ENCODE measurements at regions not wholly inside any gene's neighbourhood (a gene's known extent, or its start where the extent isn't known, plus 50 kb on each side); places are given as distances from the start of the nearest gene placed in this dataset.

GRCh38 chr10:106396192-106396591 lies 768.3 kb downstream of the SORCS1 start:
- H3K36me3 ChIP-seq (replicated peaks; ENCODE audit: low read depth, low read length), result no peaks in the 10 kb centered on the region
- TF ChIP-seq EZH2phosphoT487 (IDR thresholded peaks at IDR 0.05; ENCODE audit: low read depth) (no peak), CTCF (IDR thresholded peaks at IDR 0.05; ENCODE audit: low read depth, low read length) (no peak)
- H3K27me3 ChIP-seq (ENCODE audit: low read depth, low read length), result no peaks in the 10 kb centered on the region
- no peak overlapping the region for H2AFZ ChIP-seq (ENCODE audit: low read depth, low read length)
- no peak overlapping the region for H3K27ac ChIP-seq (ENCODE audit: low read length)
- H3K4me1 ChIP-seq (ENCODE audit: low read length), result no peaks in the 10 kb centered on the region
- no peaks in the 10 kb centered on the region for H4K20me1 ChIP-seq (ENCODE audit: insufficient read depth, low read length)
- no peak overlapping the region for H3K9ac ChIP-seq (ENCODE audit: low read length)
- H3K79me2 ChIP-seq (ENCODE audit: low read length), result no peaks in the 10 kb centered on the region
- H3K4me3 ChIP-seq (ENCODE audit: low read length), result no peak overlapping the region
- H3K4me2 ChIP-seq (ENCODE audit: low read length), result no peak overlapping the region
- no peaks in the 10 kb centered on the region for H3K9me3 ChIP-seq (ENCODE audit: insufficient read depth, low read length)

GRCh38 chr10:106395041-106395749 lies 769.3 kb downstream of the SORCS1 start:
- no peaks in the 10 kb centered on the region for H3K79me2 ChIP-seq (ENCODE audit: low read length)
- no peak overlapping the region for H3K9ac ChIP-seq (ENCODE audit: low read length)
- TF ChIP-seq EZH2phosphoT487 (IDR thresholded peaks at IDR 0.05; ENCODE audit: low read depth) (no peak), CTCF (IDR thresholded peaks at IDR 0.05; ENCODE audit: low read depth, low read length) (no peak)
- no peaks in the 10 kb centered on the region for H4K20me1 ChIP-seq (ENCODE audit: insufficient read depth, low read length)
- H3K4me3 ChIP-seq (ENCODE audit: low read length), result no peak overlapping the region
- no peaks in the 10 kb centered on the region for H3K4me1 ChIP-seq (ENCODE audit: low read length)
- H3K27ac ChIP-seq (ENCODE audit: low read length), result no peak overlapping the region
- no peaks in the 10 kb centered on the region for H3K27me3 ChIP-seq (ENCODE audit: low read depth, low read length)
- H3K9me3 ChIP-seq (ENCODE audit: insufficient read depth, low read length), result no peaks in the 10 kb centered on the region
- H3K36me3 ChIP-seq (replicated peaks; ENCODE audit: low read depth, low read length), result no peaks in the 10 kb centered on the region
- H2AFZ ChIP-seq (ENCODE audit: low read depth, low read length), result no peak overlapping the region
- no peak overlapping the region for H3K4me2 ChIP-seq (ENCODE audit: low read length)

GRCh38 chr10:106392778-106393177 lies 771.7 kb downstream of the SORCS1 start:
- TF ChIP-seq EZH2phosphoT487 (IDR thresholded peaks at IDR 0.05; ENCODE audit: low read depth), result no peak
- TF ChIP-seq CTCF (IDR thresholded peaks at IDR 0.05; ENCODE audit: low read depth, low read length), result no peak
- Histone ChIP-seq H3K9me3 (ENCODE audit: insufficient read depth, low read length) (no peaks in the 10 kb centered on the region), H3K27me3 (ENCODE audit: low read depth, low read length) (no peaks in the 10 kb centered on the region), H3K4me3 (ENCODE audit: low read length) (no peak overlapping the region), H3K27ac (ENCODE audit: low read length) (no peak overlapping the region), H3K36me3 (replicated peaks; ENCODE audit: low read depth, low read length) (no peaks in the 10 kb centered on the region), H3K9ac (ENCODE audit: low read length) (no peak overlapping the region), H4K20me1 (ENCODE audit: insufficient read depth, low read length) (no peaks in the 10 kb centered on the region), H3K4me1 (ENCODE audit: low read length) (no peaks in the 10 kb centered on the region), H3K79me2 (ENCODE audit: low read length) (no peaks in the 10 kb centered on the region), H2AFZ (ENCODE audit: low read depth, low read length) (no peak overlapping the region), H3K4me2 (ENCODE audit: low read length) (no peak overlapping the region)

GRCh38 chr10:106387063-106387462 lies 777.4 kb downstream of the SORCS1 start:
- H3K9ac ChIP-seq (ENCODE audit: low read length), result no peak overlapping the region
- no peak overlapping the region for H3K27ac ChIP-seq (ENCODE audit: low read length)
- no peaks in the 10 kb centered on the region for H3K79me2 ChIP-seq (ENCODE audit: low read length)
- no peaks in the 10 kb centered on the region for H3K36me3 ChIP-seq (replicated peaks; ENCODE audit: low read depth, low read length)
- no peak overlapping the region for H3K4me2 ChIP-seq (ENCODE audit: low read length)
- H2AFZ ChIP-seq (ENCODE audit: low read depth, low read length), result no peak overlapping the region
- TF ChIP-seq EZH2phosphoT487 (IDR thresholded peaks at IDR 0.05; ENCODE audit: low read depth) (no peak), CTCF (IDR thresholded peaks at IDR 0.05; ENCODE audit: low read depth, low read length) (no peak)
- no peaks in the 10 kb centered on the region for H3K27me3 ChIP-seq (ENCODE audit: low read depth, low read length)
- H3K4me1 ChIP-seq (ENCODE audit: low read length), result no peaks in the 10 kb centered on the region
- H3K9me3 ChIP-seq (ENCODE audit: insufficient read depth, low read length), result no peaks in the 10 kb centered on the region
- H3K4me3 ChIP-seq (ENCODE audit: low read length), result no peak overlapping the region
- no peaks in the 10 kb centered on the region for H4K20me1 ChIP-seq (ENCODE audit: insufficient read depth, low read length)

Data from OCI-LY3 (cell line).